RPMI7951 (cell line): ENCODE measurements at regions not wholly inside any gene's neighbourhood (a gene's known extent, or its start where the extent isn't known, plus 50 kb on each side); places are given as distances from the start of the nearest gene placed in this dataset.

Experiments used
- DNase-seq: peaks from one replicate; pipeline ENCODE4 v3.0.0-alpha.2; 2012; ENCODE audit warnings: low read depth

DNA sequence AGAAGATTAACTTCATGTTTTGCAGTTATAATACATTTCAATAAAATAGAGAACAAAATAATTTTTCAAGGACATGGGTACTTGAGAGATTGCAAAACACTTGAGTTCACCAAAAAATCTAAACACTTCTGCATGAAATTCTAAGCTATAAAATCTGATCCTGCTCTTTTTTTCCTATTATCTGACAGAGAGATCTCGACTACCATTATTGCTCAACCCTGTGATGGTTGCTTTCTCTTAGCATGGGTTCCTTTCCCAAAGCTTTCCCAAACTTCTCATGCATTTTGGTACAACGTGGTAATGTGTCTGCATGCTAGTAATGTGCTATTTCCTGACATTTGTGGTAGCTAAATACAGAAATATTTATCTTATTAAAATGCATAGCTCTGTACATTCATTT is 1243.1 kb upstream of the ADGRB3 start:
- DNase-seq: no peak

DNA sequence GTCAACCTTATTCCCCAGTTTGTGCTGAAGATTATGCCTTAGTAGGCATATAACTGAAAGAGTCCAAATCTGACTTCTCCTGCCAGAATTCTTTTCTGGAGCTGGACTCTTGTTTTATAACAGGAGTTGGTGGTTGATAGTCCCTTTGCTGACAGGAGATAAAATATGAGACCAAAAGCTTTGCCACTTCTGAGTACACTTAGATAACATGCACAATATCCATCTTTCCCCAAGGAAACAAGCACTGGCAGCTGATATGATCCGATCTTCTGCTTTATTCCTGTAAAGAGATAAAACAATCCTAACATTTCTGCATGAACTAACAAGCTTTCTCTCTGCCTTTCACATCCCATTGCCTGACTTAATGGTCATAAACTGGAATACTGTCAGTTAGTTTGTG is 1265.4 kb upstream of the ADGRB3 start:
- DNase-seq: no peak

DNA sequence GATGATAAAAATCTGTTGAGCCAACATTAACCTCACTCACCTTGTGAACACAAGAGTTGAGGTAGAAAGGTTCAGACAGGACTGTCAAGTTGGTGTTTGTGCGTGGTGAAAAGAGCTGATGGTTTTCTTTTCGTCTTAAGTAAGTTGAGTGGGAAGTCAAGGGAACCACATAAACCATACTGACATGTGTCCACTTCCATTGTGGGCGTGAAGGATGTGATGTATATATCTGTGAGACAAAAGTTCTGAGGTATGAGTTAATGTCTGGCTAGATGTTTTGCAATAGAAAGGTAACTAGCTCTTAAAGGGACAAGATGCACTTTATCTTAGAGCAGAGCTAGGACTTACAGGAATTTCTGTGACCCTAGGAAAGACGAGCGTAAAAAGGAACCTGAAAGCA is 1272.1 kb upstream of the ADGRB3 start:
- no peak for DNase-seq

DNA sequence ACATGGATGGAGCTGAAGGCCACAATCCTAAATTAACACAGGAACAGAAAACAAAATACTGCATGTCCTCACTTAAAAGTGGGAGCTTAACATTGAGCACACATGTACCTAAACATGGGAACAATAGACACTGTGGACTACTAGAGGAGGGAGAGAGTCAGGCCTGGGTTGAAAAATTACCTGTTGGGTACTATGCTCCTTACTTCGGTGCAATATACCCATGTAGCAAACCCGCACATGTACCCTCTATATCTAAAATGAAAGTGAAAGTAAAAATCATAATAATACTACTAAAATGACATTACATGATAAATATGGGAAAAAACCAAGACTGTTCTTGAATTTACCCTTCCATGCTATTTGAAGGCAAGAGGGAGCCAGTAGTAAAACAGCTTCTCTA is 1273.8 kb upstream of the ADGRB3 start:
- DNase-seq: no peak

DNA sequence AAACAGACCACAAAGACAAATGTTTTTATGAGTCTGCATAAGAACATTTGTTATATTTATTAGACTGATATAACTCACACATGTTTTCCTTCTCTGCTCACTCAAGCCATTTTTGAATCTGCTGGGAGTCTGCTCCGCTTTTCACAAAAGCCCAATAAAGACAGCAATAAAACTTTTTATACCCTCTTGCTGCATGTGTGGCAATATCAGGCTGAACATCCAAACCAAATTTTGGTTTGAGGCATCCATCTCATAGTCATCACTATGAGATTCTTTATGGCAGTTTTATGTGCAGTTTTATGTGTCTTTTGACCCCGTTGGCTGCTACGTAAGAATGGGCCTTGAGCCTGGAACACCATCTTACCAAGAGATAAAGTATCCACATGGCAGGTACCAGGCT is 1276.8 kb upstream of the ADGRB3 start:
- DNase-seq: no peak

GRCh38 chr6:67353861-67354260 is 1281.2 kb upstream of the ADGRB3 start:
- no peak for DNase-seq

GRCh38 chr6:67352717-67353116 is 1282.4 kb upstream of the ADGRB3 start:
- DNase-seq: no peak

- no peak for DNase-seq
These were observed 1284.4 kb upstream of the ADGRB3 start for GRCh38 chr6:67350729-67351128.

DNA sequence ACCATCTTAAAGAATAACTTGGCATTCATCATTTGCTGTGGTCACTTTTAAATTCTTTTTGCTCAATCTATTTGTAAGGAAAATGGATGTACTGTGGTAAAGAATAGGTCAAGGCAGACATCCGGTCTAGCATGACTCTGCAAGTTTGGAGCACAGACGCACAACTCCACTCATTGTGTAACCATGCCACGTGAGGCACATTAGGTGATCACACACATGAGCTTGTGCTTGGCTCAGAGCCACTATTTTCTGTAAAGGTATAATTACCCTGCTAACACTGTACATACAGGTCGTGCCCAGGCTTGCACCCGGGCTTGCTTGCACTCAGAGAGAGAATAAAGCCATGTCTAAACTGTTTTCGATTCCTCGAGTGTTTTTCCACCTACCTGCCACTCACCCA is 1289.1 kb upstream of the ADGRB3 start:
- DNase-seq: no peak

GRCh38 chr6:67336014-67336413 is 1299.1 kb upstream of the ADGRB3 start:
- no peak for DNase-seq

DNA sequence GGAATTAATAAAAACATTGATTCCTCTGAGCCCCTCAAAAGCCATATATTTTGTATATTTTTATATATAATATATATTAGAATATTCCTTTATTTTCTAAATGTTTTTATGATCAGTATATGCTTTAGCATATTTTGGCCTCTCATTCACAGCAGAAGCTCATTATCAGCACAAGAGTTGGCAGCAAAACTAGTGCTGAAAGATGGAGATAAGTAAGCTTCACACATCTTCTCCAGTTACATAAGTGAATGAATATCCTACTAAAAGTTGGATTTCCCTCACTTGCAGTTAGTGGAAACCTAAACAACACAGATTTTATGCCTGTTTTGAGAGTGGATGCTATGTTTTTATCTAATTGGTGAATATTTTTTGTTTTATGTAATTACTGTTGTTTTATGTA is 1303.8 kb upstream of the ADGRB3 start:
- DNase-seq: no peak

DNA sequence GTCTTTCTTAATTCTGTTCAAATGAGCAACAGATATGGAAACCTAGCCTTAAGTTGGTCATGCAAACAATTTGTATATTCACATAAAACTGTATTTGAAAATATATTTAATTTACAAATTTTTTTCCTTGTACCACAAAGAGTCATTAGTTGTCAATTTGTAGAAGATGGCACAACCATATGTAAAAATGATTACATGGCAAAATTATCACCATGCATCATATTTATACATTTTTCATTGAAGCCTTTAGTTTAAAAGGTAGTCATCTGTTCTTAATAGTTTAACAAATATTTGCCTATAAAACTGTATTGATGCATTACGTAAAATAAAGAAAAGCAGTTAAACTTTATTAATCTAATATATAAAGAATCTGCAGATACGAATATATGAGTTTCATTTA is 1306.8 kb upstream of the ADGRB3 start:
- no peak for DNase-seq

DNA sequence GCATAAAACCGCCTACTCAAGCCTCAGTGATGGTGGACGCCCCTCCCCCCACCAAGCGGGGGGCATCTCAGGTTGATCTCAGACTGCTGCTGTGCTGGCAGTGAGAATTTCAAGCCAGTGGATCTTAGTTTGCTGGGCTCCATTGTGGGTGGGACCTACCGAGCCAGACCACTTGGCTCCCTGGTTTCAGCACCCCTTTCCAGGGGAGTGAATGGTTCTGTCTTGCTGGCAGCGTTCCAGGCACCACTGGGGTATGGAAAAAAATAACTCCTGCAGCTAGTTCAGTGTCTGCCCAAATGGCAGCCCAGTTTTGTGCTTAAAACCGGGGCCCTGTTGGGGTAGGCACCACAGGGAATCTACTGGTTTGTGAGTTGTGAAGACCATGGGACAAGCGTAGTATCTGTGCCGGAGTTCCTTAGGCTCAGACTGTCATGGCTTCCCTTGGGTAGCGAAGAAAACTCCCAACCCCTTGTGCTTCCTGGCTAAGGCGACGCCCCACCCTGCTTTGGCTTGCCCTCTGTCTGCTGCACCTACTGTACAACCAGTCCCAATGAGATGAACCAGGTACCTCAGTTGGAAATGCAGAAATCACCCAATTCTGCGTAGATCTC is 1334.5 kb upstream of the ADGRB3 start:
- no peak for DNase-seq

DNA sequence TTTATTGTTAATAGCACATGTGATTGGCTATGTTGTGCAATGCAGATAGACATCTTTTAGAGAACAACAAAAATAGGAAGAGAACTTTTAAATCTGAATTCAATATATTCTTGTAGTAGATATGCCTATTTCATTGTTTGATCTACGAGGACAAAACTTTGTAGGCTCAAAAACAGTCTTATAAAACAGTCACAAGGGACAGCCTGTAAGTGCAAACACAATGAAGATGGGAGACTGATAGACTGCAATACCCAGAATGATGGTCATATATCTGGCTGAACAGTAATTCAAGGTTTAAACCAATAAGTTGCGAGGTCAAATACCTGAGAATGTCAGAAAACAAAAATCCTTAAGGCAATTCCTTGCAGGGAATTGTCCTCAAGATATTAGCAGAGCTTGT is 1342.9 kb upstream of the ADGRB3 start:
- DNase-seq: no peak

DNA sequence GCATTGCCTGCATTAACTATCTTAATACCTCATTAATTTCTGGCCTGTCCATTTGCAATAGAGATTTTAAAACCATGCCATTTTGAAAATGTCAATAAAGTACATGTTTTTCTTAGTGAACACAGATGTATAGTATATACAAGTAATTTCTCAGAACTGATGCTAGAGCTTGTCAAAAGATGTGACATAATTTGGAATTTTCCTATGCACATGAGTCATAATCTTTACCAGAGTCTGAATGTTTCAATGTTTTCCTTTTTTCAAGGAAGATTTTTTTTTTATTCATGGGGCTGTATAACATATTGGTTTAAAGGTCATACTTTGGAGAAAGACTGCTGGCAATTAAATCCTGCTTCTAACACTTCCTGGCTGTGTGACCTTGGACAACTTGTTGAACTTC is 1347.5 kb upstream of the ADGRB3 start:
- no peak for DNase-seq

DNA sequence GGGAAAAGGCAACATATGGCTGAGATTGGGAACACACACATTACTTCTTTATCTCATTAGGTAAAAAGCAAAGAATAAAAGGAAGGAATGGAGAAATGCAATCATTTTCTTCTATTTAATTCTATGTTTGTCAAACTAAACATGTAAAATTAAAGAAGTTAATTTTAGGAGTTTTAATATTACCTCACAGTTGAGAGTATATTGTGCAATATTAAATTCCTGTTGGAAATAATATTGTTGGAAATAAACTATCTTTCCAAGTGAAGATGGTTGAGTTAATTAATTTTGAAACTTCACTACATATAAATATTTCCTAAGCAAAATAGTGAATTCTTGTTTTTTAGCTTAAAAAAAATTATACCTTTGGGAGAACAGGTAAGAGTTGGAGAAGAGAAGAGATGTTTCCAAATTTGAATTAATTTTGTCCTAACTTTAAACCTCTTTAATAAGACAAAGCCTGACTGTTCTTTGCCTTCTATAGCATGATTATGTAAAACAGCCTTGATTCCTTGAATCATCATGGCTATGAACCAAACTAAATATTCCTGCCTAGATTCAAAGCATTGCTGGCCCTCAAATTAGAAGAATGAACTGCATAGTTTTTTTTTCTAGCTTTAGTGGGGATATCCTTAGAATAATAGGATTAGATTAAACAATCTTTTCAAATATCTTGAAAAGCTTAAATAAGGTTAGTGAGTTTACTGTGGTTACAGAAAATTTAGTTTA is 1349.1 kb upstream of the ADGRB3 start:
- no peak for DNase-seq

DNA sequence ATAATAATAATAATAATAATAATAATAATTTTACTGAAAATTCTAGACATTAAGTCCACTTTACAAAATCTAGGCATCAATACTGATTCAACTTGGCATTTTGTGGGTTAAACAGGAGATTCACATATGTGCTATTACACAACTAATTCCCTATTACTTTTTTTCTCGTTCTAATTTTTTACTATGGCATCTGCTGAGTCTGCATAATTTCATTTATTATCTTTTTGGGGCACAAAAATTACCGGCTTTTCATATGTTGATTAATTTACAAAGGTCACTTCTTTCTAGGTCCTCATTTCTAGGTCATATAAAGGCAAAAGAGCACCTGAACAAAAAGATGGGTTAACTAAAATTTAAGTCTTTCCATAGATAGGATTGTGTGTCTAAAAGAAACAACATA is 1357.8 kb upstream of the ADGRB3 start:
- no peak for DNase-seq

- no peak for DNase-seq
These were observed 1368.8 kb upstream of the ADGRB3 start for GRCh38 chr6:67265996-67266921.

GRCh38 chr6:67252663-67253062 is 1382.4 kb upstream of the ADGRB3 start:
- no peak for DNase-seq

GRCh38 chr6:67248077-67248476 is 1387.0 kb upstream of the ADGRB3 start:
- no peak for DNase-seq

DNA sequence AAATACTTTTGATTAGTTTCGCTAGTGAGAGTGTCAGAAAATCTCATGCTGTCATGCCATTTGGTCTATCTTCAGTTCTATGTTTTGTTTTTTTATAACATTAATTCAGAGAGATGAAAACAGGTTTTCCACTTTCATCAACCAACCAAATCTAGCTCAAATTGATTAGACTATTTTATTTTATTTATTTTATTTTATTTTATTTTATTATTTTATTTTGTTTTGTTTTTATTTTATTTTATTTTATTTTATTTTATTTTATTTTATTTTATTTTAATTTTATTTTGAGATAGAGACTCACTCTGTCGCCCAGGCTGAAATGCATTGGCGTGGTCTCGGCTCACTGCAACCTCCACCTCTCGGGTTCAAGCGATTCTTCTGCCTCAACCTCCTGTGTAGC is 1391.0 kb upstream of the ADGRB3 start:
- no peak for DNase-seq

DNA sequence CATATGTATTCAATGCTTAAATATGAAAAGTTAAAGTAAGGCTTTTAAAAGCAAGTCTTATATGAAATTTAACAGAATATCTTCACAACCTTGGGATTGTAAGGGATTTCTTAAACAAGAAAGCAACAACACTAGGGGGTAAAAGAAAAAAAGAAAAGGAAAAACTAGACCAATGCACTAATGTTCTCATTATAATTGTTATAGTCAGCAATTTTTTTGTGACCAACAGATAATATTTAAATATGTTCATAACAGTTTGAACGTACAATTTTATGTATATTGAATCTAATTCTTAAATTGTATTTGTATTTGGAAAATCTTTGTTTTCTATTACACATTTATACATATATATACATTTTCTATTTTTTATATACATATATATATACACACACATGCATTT is 1397.8 kb upstream of the ADGRB3 start:
- no peak for DNase-seq

GRCh38 chr6:67231092-67231491 is 1404.0 kb upstream of the ADGRB3 start:
- DNase-seq: no peak
